Tibial nerve (tissue), 4 donors: ENCODE measurements at regions not wholly inside any gene's neighbourhood (a gene's known extent, or its start where the extent isn't known, plus 50 kb on each side); places are given as distances from the start of the nearest gene placed in this dataset.

Source experiments
- DNase-seq, 2 donors: peaks; one replicate each; pipeline ENCODE4 v3.0.0-alpha.2; 2019; ENCODE audit warnings: low spot score in 2 of 2
- H3K27ac ChIP-seq, 4 donors: fragments of 200-600 bp; sonication (generic) in 3 of 4; one replicate each; pipeline ENCODE4 v1.5.1; 2017 to 2019; ENCODE audit warnings: mild to moderate bottlenecking in 1 of 4
- H3K27me3 ChIP-seq, 2 donors: fragments of 200-600 bp; sonication (generic) in 1 of 2; one replicate each; pipeline versions ENCODE4 v1.5.1 to v1.6.0; 2017 to 2019
- H3K36me3 ChIP-seq, 3 donors: fragments of 200-600 bp; sonication (generic); one replicate each; pipeline ENCODE4 v1.5.1; 2018 to 2019
- H3K4me1 ChIP-seq, 4 donors: fragments of 200-600 bp; sonication (generic) in 3 of 4; one replicate each; pipeline ENCODE4 v1.5.1; 2017 to 2019
- H3K4me3 ChIP-seq, 4 donors: fragments of 200-600 bp; sonication (generic) in 3 of 4; one replicate each; pipeline ENCODE4 v1.5.1; 2017 to 2019; ENCODE audit warnings: mild to moderate bottlenecking in 1 of 4, moderate library complexity in 1 of 4
- H3K9me3 ChIP-seq, 4 donors: fragments of 200-600 bp; sonication (generic) in 3 of 4; one replicate each; pipeline ENCODE4 v1.5.1; 2017 to 2019
- CTCF ChIP-seq, 5 experiments: fragments of 200-600 bp in 3 of 5; fragments of 450-650 bp in 2 of 5; sonication (generic) in 3 of 5; IDR thresholded peaks; one replicate each; pipeline ENCODE4 v1.5.1; 2016 to 2019; ENCODE audit warnings: antibody characterized with exemption in 5 of 5, mild to moderate bottlenecking in 3 of 5, moderate library complexity in 2 of 5
- EP300 ChIP-seq, 2 donors: sonication (generic); formaldehyde crosslinking; IDR thresholded peaks; one replicate each; pipeline ENCODE4 v1.6.1; 2017; ENCODE audit warnings: antibody characterized with exemption in 2 of 2, mild to moderate bottlenecking in 1 of 2
- POLR2A ChIP-seq, 2 donors: fragments of 450-650 bp; IDR thresholded peaks; one replicate each; pipeline ENCODE4 v1.6.1; 2017; ENCODE audit warnings: antibody characterized with exemption in 2 of 2, mild to moderate bottlenecking in 2 of 2, moderate library complexity in 2 of 2
- WGBS, 2 donors: methylation state at CpG; one replicate each; pipeline ENCODE4 v1.1.5; 2018; 5-methylcytosine and 5-hydroxymethylcytosine counted together

GRCh38 chr15:98518823-98519561 lies 129.3 kb upstream of the IGF1R start:
- H3K36me3 ChIP-seq = no peaks in the 10 kb centered on the region
- TF ChIP-seq CTCF (IDR thresholded peaks at IDR 0.05) (peak; percentile 56 to 86 (median 73)), EP300 (IDR thresholded peaks at IDR 0.05) (no peak), POLR2A (IDR thresholded peaks at IDR 0.05) (no peak)
- H3K4me1 ChIP-seq = peaks cover 0 to 7% (median 0%) of the 10 kb centered on the region in 4 donors
- DNase-seq = peak in 1 of 2 donors; percentile 54
- H3K27me3 ChIP-seq = no peaks in the 10 kb centered on the region
- H3K4me3 ChIP-seq = no peak overlapping the region
- no peak overlapping the region for H3K27ac ChIP-seq
- 34% methylated on average over 19 of the region's 19 CpGs for WGBS, 2 donors
- no peaks in the 10 kb centered on the region for H3K9me3 ChIP-seq

GRCh38 chr15:98519767-98520550 lies 128.4 kb upstream of the IGF1R start:
- TF ChIP-seq POLR2A (IDR thresholded peaks at IDR 0.05) (no peak), EP300 (IDR thresholded peaks at IDR 0.05) (no peak), CTCF (IDR thresholded peaks at IDR 0.05) (no peak)
- Histone ChIP-seq H3K4me1 (peaks cover 0 to 11% (median 2%) of the 10 kb centered on the region in 4 donors), H3K9me3 (no peaks in the 10 kb centered on the region), H3K27me3 (no peaks in the 10 kb centered on the region), H3K27ac (no peak overlapping the region), H3K36me3 (no peaks in the 10 kb centered on the region), H3K4me3 (no peak overlapping the region)
- DNase-seq = no peak
- 75 to 78% methylated on average over 10 of the region's 10 CpGs for WGBS, 2 donors

GRCh38 chr15:98522127-98522526 lies 126.2 kb upstream of the IGF1R start:
- DNase-seq = no peak
- TF ChIP-seq POLR2A (IDR thresholded peaks at IDR 0.05) (no peak), CTCF (IDR thresholded peaks at IDR 0.05) (no peak)
- Histone ChIP-seq H3K4me3 (no peak overlapping the region), H3K27ac (no peak overlapping the region), H3K36me3 (no peaks in the 10 kb centered on the region), H3K4me1 (peaks cover 0 to 24% (median 5%) of the 10 kb centered on the region in 4 donors), H3K27me3 (no peaks in the 10 kb centered on the region), H3K9me3 (no peaks in the 10 kb centered on the region)
- WGBS, 2 donors = 70 to 74% methylated on average over 5 of the region's 5 CpGs

- no peak for DNase-seq
- 68 to 70% methylated on average over 12 of the region's 12 CpGs for WGBS, 2 donors
- peak overlapping the region in 2 of 4 donors; percentile 71 to 77 for H3K27ac ChIP-seq
- H3K9me3 ChIP-seq = no peaks in the 10 kb centered on the region
- no peaks in the 10 kb centered on the region for H3K27me3 ChIP-seq
- no peak overlapping the region for H3K4me3 ChIP-seq
- no peaks in the 10 kb centered on the region for H3K36me3 ChIP-seq
- TF ChIP-seq EP300 (IDR thresholded peaks at IDR 0.05) (no peak), CTCF (IDR thresholded peaks at IDR 0.05) (no peak), POLR2A (IDR thresholded peaks at IDR 0.05) (no peak)
- H3K4me1 ChIP-seq = peaks cover 0 to 20% (median 5%) of the 10 kb centered on the region in 4 donors
Observed at GRCh38 chr15:98523912-98524662, 124.3 kb upstream of the IGF1R start.
